DLD1 (cell line): ENCODE measurements at regions not wholly inside any gene's neighbourhood (a gene's known extent, or its start where the extent isn't known, plus 50 kb on each side); places are given as distances from the start of the nearest gene placed in this dataset.

Source experiments
- in situ Hi-C: cut with HindIII; loops from 2 replicates; pipeline ENCODE4 v1.10.0; 2017; ENCODE audit warnings: low sequenced_read_pairs

GRCh38 chr3:117234331-117234730 lies 524.8 kb downstream of the TUSC7 start:
- in situ Hi-C loops = no loop called here

- in situ Hi-C loops = no loop called here
Observed at GRCh38 chr3:117235304-117235703, 525.7 kb downstream of the TUSC7 start.

DNA sequence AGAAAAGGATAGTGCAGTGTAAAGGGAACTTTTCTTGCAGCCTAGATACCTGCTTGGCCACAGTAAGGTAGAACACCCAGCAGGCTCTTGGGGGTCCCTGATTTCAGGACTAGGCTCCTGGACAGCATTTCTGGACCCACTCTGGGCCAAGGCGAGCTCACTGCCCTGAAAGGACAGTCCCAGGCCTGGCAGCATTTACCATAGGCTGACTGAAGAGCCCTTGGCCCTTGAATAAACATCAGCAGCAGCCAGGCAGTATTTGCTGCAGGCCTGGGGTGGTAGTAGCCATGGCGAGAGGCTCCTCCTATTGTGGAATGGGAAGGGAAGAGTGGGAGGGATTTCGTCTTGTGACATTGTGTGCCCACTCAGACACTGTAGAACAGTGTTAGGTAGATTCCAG lies 529.2 kb downstream of the TUSC7 start:
- in situ Hi-C loops = no loop called here

GRCh38 chr3:117243657-117244056 lies 534.1 kb downstream of the TUSC7 start:
- in situ Hi-C loops = no loop called here

DNA sequence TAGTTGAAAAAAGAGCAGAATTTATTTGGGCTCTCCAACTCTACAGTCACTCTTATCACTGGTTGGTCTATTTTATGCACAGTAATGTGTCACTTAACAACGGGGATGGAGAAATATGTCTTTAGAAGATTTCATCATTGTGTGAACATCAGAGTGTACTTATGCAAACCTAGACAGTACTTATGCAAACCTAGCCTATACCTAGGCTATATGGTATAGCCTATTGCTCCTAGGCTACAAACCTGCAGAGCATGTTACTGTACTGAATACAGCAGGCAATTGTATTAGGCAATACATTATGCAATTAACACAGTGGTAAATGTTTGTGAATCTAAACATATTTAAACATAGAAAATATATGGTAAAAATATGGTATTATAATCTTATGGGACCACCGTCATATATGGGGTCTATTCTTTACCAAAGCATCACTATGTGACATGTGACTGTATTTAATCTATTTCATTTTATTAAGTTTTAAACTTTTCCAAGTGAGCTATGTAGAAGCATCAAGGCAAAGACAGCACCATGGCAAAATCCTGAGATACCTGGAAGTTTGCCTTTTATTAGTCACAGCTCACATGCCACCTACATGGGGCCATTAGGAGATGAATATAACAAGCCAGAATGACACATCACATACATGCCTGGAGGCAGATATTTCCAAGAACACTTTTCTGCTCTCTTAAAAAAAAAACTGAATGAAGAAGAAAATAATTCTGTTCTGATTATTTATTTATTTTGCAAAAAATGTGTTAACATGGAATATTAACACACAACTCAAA lies 537.4 kb downstream of the TUSC7 start:
- in situ Hi-C loops = no loop called here

DNA sequence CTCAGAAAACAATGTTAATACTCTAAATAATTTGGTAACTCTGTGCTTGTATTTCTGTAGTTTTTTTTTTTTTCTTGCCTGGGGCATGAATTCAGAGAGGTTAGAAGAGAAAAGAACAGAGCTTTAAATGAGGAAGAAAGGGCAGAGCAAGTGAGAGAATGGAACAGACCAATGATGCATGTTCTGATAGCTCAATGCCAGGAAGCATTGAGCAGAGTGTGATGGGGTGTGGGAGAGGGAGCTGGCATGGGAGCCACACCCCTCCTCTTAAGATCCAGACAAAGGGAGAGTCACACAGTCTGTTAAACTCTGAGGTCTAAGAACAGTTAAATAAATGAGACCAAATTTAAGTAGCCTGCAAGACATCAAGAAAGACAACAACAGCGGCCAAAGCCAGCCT lies 538.6 kb downstream of the TUSC7 start:
- in situ Hi-C loops = no loop called here

DNA sequence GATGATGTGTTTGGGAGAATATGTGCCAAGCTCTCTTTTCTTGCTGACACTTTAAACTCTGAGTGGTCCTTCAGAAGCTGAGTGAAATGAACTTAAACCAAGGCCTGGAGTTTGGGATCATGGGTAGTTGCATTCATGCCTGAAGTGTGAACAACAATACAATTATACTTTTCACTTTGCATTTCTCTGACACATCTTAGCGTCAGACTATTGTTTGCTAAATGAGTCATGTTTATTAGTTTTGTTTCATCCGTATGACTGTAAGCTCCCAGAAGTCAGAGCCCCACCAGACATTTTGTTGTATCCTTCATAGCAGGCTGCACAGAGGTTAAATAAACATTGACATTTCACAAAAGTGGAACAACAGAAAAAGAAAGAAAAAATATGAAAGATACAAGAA lies 542.6 kb downstream of the TUSC7 start:
- in situ Hi-C loops = no loop called here

DNA sequence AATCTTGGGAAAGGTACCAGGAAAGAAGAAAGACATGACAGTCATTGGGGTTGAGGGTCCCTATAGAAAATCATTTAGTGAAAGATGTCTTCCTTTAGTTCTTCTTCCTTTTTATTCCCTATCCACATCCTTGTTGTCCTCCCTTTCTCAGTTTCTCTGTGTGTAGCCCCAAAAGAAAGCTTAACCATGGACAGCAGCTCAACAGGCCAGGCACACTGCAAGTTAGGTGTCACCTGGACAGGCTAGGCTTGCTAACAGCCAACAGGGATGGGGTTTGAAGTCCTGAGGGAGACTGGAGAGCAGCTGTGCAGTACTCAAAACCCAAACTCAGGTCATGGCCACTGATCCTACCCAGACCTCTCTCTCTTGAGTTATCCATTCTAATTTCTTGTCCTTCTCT lies 543.1 kb downstream of the TUSC7 start:
- in situ Hi-C loops = no loop called here

GRCh38 chr3:117253636-117254035 lies 544.1 kb downstream of the TUSC7 start:
- in situ Hi-C loops = no loop called here

DNA sequence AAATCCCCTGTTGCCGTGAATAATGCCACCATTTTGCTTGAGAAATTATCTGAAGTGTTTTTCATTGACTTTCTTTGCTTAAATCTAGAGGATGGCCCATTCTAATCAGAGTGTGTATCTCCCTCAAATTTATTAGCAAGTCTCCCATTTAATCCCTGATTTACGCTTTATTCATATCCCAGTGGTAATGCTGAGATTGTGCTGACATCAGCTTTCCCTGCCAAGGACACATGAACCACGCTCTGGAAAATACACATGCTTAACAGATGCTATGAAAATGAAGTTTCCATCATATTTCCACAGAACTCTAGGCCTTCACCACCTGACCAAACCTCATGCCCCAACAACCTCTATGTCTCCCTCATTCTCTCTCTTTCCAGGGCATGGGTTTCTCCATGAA lies 545.4 kb downstream of the TUSC7 start:
- in situ Hi-C loops = no loop called here

GRCh38 chr3:117255736-117256135 lies 546.2 kb downstream of the TUSC7 start:
- in situ Hi-C loops = no loop called here

GRCh38 chr3:117261983-117262421 lies 552.4 kb downstream of the TUSC7 start:
- in situ Hi-C loops = no loop called here

DNA sequence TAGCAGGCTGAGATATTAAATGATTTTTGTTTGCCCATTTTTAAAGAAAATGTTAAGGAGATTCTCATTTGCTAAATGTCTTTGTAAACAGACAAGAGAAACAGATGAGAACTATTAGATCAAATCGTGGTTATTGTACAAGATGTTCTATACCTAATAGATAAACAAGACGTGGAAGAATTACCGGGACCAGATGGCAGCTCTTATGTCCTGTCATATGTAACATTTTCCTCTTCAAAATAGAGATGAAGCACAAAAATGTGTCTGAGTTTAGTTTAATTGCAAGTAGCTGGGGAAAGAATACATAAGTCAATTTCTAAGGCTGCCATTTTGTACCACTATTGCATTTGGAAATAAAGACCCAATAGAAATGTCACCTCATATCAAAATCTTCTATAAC lies 553.7 kb downstream of the TUSC7 start:
- in situ Hi-C loops = no loop called here

DNA sequence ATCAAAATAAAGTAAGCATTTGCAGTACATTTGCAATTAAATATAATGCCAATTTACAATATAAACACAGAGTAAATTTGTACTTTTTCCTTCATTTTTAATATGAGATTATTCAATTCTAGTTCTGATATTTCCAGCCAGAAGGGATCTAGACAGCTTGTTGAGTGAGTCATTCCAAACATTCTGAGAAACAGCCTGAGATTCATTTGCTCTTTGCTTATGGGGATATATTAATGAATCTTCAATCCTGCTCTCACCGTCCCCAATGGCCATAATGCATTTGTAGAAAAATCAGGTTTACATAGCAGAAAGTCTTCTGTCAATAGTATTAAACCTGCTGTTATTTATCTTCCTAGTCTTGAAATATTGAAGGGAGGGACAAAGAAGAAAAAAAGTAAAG lies 554.2 kb downstream of the TUSC7 start:
- in situ Hi-C loops = no loop called here

DNA sequence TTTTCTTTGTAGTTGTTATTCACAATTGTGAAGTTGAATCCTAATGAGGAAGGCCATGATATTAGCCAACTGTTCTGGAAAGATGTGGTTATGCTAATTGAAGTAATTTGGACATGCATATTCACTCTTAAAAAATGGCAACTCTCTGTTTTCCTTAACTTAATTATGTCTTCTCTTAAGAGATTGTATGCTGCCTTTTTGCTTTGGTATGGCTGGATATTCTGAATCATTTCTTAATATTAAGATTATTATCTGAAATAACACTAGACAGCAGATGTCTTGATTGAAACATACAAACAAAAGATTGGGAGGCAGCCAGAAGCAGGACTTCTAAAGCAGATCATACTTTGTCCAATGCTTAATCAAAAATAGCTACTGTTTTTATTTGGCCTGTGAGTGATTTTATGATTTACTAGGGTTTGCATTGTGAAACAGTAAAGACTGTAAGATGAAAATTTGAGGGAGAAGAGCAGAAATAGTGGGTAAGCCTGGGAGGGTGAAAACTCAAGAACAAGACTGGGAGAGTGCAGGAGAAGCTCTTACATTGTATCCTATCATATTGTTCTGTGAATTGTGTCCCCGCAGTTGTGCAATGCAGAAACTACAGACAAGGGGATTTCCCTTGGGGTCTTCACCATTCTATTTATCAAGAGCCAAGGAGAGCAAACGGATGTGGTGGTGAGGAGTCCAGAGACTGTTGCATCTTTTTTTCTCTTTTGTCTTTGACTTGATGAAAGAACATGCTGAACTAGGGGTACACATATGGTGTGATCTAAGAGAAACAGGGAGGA lies 554.8 kb downstream of the TUSC7 start:
- in situ Hi-C loops = no loop called here

DNA sequence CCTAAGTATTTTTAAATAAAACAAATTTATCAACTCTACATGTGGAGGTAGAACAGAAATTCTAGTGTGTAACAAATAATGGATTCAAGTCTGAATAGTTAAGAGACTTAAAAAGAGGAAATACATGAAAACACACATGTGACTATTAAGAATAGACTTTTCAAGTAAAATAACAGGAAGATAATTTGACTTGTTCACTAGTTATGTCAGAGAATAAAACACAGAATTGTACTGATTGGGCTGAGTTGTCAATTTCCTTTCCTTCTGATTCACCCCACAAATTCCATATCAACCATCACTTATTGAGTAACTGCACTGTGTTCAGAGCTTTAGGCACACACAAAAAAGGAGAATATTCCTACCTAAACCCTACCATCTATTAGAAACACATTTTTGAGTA lies 557.2 kb downstream of the TUSC7 start:
- in situ Hi-C loops = no loop called here

GRCh38 chr3:117268318-117268717 lies 558.7 kb downstream of the TUSC7 start:
- in situ Hi-C loops = no loop called here

DNA sequence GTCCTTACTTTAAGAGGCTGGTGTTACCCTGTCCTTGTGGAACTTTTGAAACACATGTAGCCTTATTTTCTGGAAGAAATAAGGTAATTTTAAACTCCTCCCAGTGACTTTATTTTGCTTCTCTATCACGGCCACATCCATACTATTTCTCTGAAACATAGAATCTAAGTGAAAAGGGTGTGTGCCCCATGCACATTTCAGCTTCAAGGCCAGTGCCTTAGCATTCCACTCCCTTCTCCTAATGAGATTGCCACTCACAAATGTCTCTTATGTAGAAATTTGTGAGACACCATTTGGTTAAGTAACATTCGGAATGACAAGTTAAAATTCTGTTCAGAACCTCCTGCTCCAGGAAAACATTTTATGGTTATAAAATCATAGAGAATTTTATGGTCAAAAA lies 562.7 kb downstream of the TUSC7 start:
- in situ Hi-C loops = no loop called here

- in situ Hi-C loops = no loop called here
Observed at GRCh38 chr3:117272876-117273523, 563.4 kb downstream of the TUSC7 start.

- in situ Hi-C loops = no loop called here
Observed at GRCh38 chr3:117277816-117278215, 568.2 kb downstream of the TUSC7 start.

- in situ Hi-C loops = no loop called here
Observed at GRCh38 chr3:117278424-117279190, 569.0 kb downstream of the TUSC7 start.
